NCI-H1694 (cell line): ENCODE measurements at regions not wholly inside any gene's neighbourhood (a gene's known extent, or its start where the extent isn't known, plus 50 kb on each side); places are given as distances from the start of the nearest gene placed in this dataset.

Experiments used
- DNase-seq: peaks from one replicate; lab custom pipeline; 2025; lab: John Stamatoyannopoulos, UW

DNA sequence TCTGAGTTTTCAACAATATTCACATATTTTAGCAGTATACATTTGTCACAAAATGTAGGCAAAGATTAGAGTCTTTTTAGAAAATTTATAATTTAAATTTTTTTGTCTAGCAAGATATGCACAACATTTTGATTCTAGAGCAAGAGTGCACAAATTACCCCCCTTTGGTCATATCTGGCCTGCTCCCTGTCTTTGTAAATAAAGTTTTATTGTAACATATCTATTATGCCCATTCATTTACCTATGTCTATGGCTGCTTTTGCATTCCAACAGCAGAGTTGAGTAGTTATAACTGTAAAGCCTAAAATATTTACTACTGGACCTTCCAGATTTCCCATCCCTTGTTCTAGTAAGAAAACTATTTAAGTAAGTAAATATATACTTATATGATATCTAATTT lies 430.7 kb downstream of the EDEM1 start:
- DNase-seq: no peak

DNA sequence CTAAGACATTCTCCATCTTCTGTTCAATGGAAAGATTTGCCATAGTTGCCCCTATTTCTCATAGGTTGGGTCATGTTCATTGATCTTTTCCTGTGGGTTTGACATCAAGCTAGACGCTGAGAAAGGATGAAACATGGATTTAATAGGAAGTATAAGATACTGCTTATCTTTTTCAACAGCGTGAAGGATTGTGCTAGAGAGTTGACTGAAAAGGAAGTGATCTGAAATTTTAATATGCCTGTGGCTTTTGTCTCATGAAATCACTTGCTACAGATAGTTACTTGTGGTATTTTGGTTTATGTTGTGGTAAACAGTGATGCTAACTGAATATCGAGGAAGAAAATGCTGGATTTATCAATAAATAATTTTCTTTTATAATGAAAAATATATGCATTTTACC lies 442.9 kb downstream of the EDEM1 start:
- no peak for DNase-seq

DNA sequence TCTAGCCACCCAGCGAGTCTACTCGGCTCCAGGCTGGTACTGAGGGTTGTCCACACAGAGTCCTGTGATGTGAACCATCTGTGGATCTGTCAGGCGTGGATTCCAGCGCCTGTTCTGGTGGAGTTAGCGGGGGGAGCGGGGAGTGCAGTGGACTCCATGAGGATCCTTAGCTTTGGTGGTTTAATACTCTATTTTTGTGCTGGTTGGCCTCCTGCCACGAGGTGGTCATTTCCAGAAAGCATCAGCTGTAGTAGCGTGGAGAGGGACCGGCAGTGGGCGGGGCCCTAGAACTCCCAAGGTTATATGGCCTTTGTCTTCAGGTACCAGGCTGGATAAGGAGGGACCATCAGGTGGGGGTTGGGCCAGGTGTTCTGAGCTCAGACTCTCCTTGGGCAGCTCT lies 446.5 kb downstream of the EDEM1 start:
- no peak for DNase-seq

GRCh38 chr3:5634411-5634810 lies 446.9 kb downstream of the EDEM1 start:
- no peak for DNase-seq

GRCh38 chr3:5635746-5636145 lies 448.2 kb downstream of the EDEM1 start:
- no peak for DNase-seq

- no peak for DNase-seq
Measured at GRCh38 chr3:5638550-5638949, 451.0 kb downstream of the EDEM1 start.

- no peak for DNase-seq
Measured at GRCh38 chr3:5644773-5645670, 457.5 kb downstream of the EDEM1 start.

GRCh38 chr3:5645692-5646410 lies 458.3 kb downstream of the EDEM1 start:
- no peak for DNase-seq

DNA sequence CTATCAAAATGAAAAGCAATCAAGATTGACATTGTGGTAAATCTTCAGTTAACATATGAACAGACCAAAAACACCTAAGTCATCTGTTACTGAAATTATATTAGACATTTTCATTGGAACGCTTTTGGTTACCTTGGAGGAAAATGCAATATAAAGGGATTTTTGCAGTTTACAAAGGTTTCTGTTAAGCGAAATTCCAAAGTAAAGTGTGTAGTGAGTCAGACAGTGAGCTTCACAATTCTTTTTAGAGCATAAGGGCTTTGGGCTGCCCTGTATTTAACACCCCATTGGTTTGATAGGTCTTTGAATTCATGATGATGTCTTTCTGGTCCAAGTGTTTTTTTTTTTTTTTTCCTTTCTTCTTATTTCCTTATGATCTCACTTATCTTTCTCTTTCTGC lies 462.8 kb downstream of the EDEM1 start:
- DNase-seq: no peak

DNA sequence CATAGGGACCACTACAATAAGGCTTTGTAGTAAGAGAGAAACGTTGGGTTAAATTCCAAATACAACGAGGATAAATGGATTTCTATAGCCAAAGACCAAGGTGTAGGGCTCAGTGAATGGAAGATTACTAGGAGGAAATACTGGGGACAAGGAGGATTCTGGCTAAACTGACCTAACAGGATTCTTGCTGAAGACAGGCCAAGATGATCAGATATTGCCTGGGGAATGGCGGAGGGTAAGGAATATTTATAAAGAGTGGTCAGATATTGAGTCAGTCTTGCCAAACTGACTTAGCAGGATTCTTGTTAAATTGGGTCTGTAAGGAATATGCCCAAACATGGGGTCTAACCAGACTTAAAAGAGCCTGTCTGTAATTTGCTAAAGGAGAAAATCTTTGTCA lies 463.8 kb downstream of the EDEM1 start:
- DNase-seq: no peak

- no peak for DNase-seq
Measured at GRCh38 chr3:5653426-5654143, 466.1 kb downstream of the EDEM1 start.

GRCh38 chr3:5657106-5657505 lies 469.6 kb downstream of the EDEM1 start:
- DNase-seq: no peak

DNA sequence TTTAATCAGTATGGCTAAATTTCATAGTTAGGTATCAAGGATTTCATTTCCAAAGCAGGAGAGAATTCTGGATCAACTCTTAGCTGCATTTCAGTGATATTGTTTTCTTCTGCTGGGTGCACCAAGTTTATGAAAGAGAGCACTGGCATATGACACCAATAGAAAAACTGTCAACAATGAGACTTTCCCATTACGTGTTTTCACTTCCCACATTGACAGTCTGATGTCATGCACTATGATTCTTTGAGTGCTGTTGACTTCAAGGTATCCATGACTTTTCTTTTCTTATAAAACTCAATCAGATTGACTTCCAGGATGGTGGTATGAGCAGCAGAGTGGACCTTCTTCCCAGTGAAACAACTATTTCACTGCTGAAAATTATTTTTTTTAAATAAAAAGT lies 476.1 kb downstream of the EDEM1 start:
- no peak for DNase-seq

- DNase-seq: no peak
Measured at GRCh38 chr3:5666455-5666854, 478.9 kb downstream of the EDEM1 start.

DNA sequence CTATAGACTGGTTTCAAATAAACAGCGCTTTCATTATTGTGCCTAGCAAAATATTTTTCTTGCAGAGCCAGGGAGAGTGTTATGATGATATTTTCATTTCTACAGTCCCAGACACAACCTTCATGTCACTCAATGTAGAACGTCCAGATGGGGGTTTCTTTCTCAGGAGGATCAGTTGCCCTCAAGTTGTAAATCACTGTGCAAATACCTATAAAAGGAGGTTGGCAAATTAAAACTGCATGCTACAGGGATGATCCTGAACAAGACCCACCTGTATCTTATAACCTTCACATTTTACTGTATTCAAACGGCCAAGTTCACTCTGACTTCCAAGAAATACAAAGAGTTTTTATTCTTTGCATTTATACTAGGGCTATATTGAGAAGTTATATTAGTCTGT lies 486.0 kb downstream of the EDEM1 start:
- DNase-seq: no peak

GRCh38 chr3:5675319-5675718 lies 487.8 kb downstream of the EDEM1 start:
- no peak for DNase-seq

GRCh38 chr3:5677555-5677954 lies 490.0 kb downstream of the EDEM1 start:
- DNase-seq: no peak

- DNase-seq: no peak
Measured at GRCh38 chr3:5678248-5678647, 490.7 kb downstream of the EDEM1 start.

GRCh38 chr3:5678844-5679243 lies 491.3 kb downstream of the EDEM1 start:
- no peak for DNase-seq

- no peak for DNase-seq
Measured at GRCh38 chr3:5687230-5687629, 499.7 kb downstream of the EDEM1 start.

- DNase-seq: no peak
Measured at GRCh38 chr3:5690490-5690889, 503.0 kb downstream of the EDEM1 start.

- no peak for DNase-seq
Measured at GRCh38 chr3:5690904-5691532, 503.5 kb downstream of the EDEM1 start.
